KMS-11 (cell line): ENCODE measurements at regions not wholly inside any gene's neighbourhood (a gene's known extent, or its start where the extent isn't known, plus 50 kb on each side); places are given as distances from the start of the nearest gene placed in this dataset.

Experiments
- H2AFZ ChIP-seq: fragments of 200-600 bp; sonication (generic); 2 replicates; pipeline ENCODE4 v1.6.1; 2016; ENCODE audit warnings: antibody characterized with exemption, mixed run types, low read depth
- H3K27ac ChIP-seq: fragments of 200-600 bp; sonication (generic); 2 replicates; pipeline ENCODE4 v1.6.1; 2016; ENCODE audit warnings: mild to moderate bottlenecking, mixed run types
- H3K27me3 ChIP-seq: fragments of 200-600 bp; sonication (generic); 2 replicates; pipeline ENCODE4 v1.6.1; 2017; ENCODE audit warnings: mild to moderate bottlenecking, low read depth, mixed run types, moderate library complexity; ENCODE audit not compliant: insufficient read depth
- H3K36me3 ChIP-seq: fragments of 200-600 bp; sonication (generic); 2 replicates; pipeline ENCODE4 v1.6.1; 2017; ENCODE audit warnings: mild to moderate bottlenecking, mixed run types; ENCODE audit not compliant: insufficient read depth
- H3K4me1 ChIP-seq: fragments of 200-600 bp; sonication (generic); 2 replicates; pipeline ENCODE4 v1.6.1; 2016; ENCODE audit warnings: mild to moderate bottlenecking, low read depth, mixed run types; ENCODE audit not compliant: poor library complexity, severe bottlenecking
- H3K4me2 ChIP-seq: fragments of 200-600 bp; sonication (generic); 2 replicates; pipeline ENCODE4 v1.7.0; 2016; ENCODE audit warnings: mild to moderate bottlenecking, mixed run types
- H3K4me3 ChIP-seq: fragments of 200-600 bp; sonication (generic); IDR thresholded peaks from 2 replicates; pipeline ENCODE4 v1.6.1; 2017; ENCODE audit warnings: low read depth, low read length, mixed read lengths; ENCODE audit not compliant: insufficient read depth
- H3K79me2 ChIP-seq: fragments of 200-600 bp; sonication (generic); 2 replicates; pipeline ENCODE4 v1.6.1; 2016; ENCODE audit warnings: low read depth, mixed run types; ENCODE audit not compliant: insufficient read depth
- H3K9ac ChIP-seq: fragments of 200-600 bp; sonication (generic); 2 replicates; pipeline ENCODE4 v1.6.1; 2016; ENCODE audit warnings: mild to moderate bottlenecking, mixed run types
- H4K20me1 ChIP-seq: fragments of 200-600 bp; sonication (generic); 2 replicates; pipeline ENCODE4 v1.6.1; 2016; ENCODE audit warnings: mild to moderate bottlenecking, mixed run types; ENCODE audit not compliant: insufficient read depth
- TF ChIP-seq, protein P1 (sequence below): fragments of 200-600 bp; sonication (generic); conservative IDR thresholded peaks from 2 replicates; pipeline ENCODE4 v1.6.1; 2017; ENCODE audit warnings: low read depth, mild to moderate bottlenecking, antibody characterized with exemption, low read length, moderate library complexity, mixed read lengths

DNA sequence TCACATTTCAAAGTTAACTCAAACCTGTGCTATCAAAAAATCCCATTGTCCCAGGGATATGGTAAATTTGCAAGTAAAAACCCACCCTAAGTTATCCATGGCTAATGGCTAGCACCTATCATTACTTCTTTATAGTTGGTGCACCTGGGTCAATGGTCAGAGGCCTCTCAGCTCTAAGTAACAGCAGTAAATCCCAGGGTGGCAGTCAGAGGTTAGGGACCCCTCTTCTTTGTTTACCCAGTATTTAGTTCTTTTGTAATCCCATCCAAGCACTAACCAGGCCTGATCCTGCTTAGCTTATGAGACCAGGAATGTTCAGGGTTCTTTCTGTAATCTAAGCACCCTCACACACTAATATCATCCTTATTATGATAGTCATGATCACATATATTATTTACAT, 52.1 kb upstream of the WWC1 start:
- Histone ChIP-seq H4K20me1 (no peaks in the 10 kb centered on the region), H2AFZ (no peak overlapping the region), H3K36me3 (no peaks in the 10 kb centered on the region), H3K27ac (no peak overlapping the region), H3K79me2 (no peaks in the 10 kb centered on the region), H3K4me2 (no peak overlapping the region), H3K4me1 (no peaks in the 10 kb centered on the region), H3K27me3 (no peaks in the 10 kb centered on the region), H3K4me3 (no peak overlapping the region), H3K9ac (no peak overlapping the region)
- TF ChIP-seq, protein P1, sequence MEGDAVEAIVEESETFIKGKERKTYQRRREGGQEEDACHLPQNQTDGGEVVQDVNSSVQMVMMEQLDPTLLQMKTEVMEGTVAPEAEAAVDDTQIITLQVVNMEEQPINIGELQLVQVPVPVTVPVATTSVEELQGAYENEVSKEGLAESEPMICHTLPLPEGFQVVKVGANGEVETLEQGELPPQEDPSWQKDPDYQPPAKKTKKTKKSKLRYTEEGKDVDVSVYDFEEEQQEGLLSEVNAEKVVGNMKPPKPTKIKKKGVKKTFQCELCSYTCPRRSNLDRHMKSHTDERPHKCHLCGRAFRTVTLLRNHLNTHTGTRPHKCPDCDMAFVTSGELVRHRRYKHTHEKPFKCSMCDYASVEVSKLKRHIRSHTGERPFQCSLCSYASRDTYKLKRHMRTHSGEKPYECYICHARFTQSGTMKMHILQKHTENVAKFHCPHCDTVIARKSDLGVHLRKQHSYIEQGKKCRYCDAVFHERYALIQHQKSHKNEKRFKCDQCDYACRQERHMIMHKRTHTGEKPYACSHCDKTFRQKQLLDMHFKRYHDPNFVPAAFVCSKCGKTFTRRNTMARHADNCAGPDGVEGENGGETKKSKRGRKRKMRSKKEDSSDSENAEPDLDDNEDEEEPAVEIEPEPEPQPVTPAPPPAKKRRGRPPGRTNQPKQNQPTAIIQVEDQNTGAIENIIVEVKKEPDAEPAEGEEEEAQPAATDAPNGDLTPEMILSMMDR, result no peak
